ENCODE measurements at regions not wholly inside any gene's neighbourhood (a gene's known extent, or its start where the extent isn't known, plus 50 kb on each side); places are given as distances from the start of the nearest gene placed in this dataset.

GRCh38 chr1:60277269-60277668, 203.7 kb upstream of the C1orf87 start:
- TF ChIP-seq CTCF (IDR thresholded peaks at IDR 0.05; ENCODE audit: low read depth, low read length, missing input control) (no peak), GABPA (IDR thresholded peaks at IDR 0.05 in 1 of 2, conservative IDR thresholded peaks at IDR 0.05 in 1 of 2) (no peak)
